ENCODE measurements at regions not wholly inside any gene's neighbourhood (a gene's known extent, or its start where the extent isn't known, plus 50 kb on each side); places are given as distances from the start of the nearest gene placed in this dataset.

GRCh38 chr9:108688051-108688450 lies 167.7 kb downstream of the ACTL7B start:
- H3K4me3 ChIP-seq (ENCODE audit: low read depth, low read length): no peak overlapping the region
- H3K36me3 ChIP-seq (ENCODE audit: control insufficient read depth, insufficient read depth, low read length): no peaks in the 10 kb centered on the region
- DNase-seq (ENCODE audit: low read depth) (no peak), FAIRE-seq (peak; percentile 28)
- TF ChIP-seq, protein P1, sequence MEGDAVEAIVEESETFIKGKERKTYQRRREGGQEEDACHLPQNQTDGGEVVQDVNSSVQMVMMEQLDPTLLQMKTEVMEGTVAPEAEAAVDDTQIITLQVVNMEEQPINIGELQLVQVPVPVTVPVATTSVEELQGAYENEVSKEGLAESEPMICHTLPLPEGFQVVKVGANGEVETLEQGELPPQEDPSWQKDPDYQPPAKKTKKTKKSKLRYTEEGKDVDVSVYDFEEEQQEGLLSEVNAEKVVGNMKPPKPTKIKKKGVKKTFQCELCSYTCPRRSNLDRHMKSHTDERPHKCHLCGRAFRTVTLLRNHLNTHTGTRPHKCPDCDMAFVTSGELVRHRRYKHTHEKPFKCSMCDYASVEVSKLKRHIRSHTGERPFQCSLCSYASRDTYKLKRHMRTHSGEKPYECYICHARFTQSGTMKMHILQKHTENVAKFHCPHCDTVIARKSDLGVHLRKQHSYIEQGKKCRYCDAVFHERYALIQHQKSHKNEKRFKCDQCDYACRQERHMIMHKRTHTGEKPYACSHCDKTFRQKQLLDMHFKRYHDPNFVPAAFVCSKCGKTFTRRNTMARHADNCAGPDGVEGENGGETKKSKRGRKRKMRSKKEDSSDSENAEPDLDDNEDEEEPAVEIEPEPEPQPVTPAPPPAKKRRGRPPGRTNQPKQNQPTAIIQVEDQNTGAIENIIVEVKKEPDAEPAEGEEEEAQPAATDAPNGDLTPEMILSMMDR (IDR thresholded peaks at IDR 0.05; ENCODE audit: insufficient read depth, low read length, severe bottlenecking): no peak
- H3K27me3 ChIP-seq (ENCODE audit: control insufficient read depth, insufficient read depth, low read length): no peaks in the 10 kb centered on the region

GRCh38 chr9:108687006-108687987 lies 168.5 kb downstream of the ACTL7B start:
- DNase-seq (ENCODE audit: low read depth): peak; percentile 51
- Histone ChIP-seq H3K27me3 (ENCODE audit: control insufficient read depth, insufficient read depth, low read length) (no peaks in the 10 kb centered on the region), H3K36me3 (ENCODE audit: control insufficient read depth, insufficient read depth, low read length) (no peaks in the 10 kb centered on the region), H3K4me3 (ENCODE audit: low read depth, low read length) (no peak overlapping the region)
- FAIRE-seq: peak; percentile 70
- TF ChIP-seq, protein P1 (IDR thresholded peaks at IDR 0.05; ENCODE audit: insufficient read depth, low read length, severe bottlenecking): no peak

GRCh38 chr9:108684288-108685025 lies 171.3 kb downstream of the ACTL7B start:
- Histone ChIP-seq H3K27me3 (ENCODE audit: control insufficient read depth, insufficient read depth, low read length) (no peaks in the 10 kb centered on the region), H3K36me3 (ENCODE audit: control insufficient read depth, insufficient read depth, low read length) (no peaks in the 10 kb centered on the region), H3K4me3 (ENCODE audit: low read depth, low read length) (no peak overlapping the region)
- FAIRE-seq (no peak), DNase-seq (ENCODE audit: low read depth) (no peak)
- TF ChIP-seq, protein P1 (IDR thresholded peaks at IDR 0.05; ENCODE audit: insufficient read depth, low read length, severe bottlenecking): no peak

- no peaks in the 10 kb centered on the region for H3K27me3 ChIP-seq (ENCODE audit: control insufficient read depth, insufficient read depth, low read length)
- TF ChIP-seq, protein P1 (IDR thresholded peaks at IDR 0.05; ENCODE audit: insufficient read depth, low read length, severe bottlenecking): no peak
- no peak for DNase-seq (ENCODE audit: low read depth)
- no peaks in the 10 kb centered on the region for H3K36me3 ChIP-seq (ENCODE audit: control insufficient read depth, insufficient read depth, low read length)
- H3K4me3 ChIP-seq (ENCODE audit: low read depth, low read length): no peak overlapping the region
- FAIRE-seq: no peak
These were observed 172.5 kb downstream of the ACTL7B start for GRCh38 chr9:108683245-108683644.

- FAIRE-seq: no peak
- no peak overlapping the region for H3K4me3 ChIP-seq (ENCODE audit: low read depth, low read length)
- TF ChIP-seq, protein P1 (IDR thresholded peaks at IDR 0.05; ENCODE audit: insufficient read depth, low read length, severe bottlenecking): no peak
- H3K36me3 ChIP-seq (ENCODE audit: control insufficient read depth, insufficient read depth, low read length): no peaks in the 10 kb centered on the region
- no peaks in the 10 kb centered on the region for H3K27me3 ChIP-seq (ENCODE audit: control insufficient read depth, insufficient read depth, low read length)
- DNase-seq (ENCODE audit: low read depth): no peak
These were observed 173.8 kb downstream of the ACTL7B start for GRCh38 chr9:108681851-108682590.

Data from bronchial epithelial cell (primary cell).